Upper lobe of right lung (tissue), 1 donor: ENCODE measurements at regions not wholly inside any gene's neighbourhood (a gene's known extent, or its start where the extent isn't known, plus 50 kb on each side); places are given as distances from the start of the nearest gene placed in this dataset.

ENCODE experiments used
- ATAC-seq: fragments of 200-7000 bp; cut with Tn5 transposase; one replicate; pipeline ENCODE4 v1.9.1; 2020; ENCODE audit warnings: mild to moderate bottlenecking, moderate library complexity
- DNase-seq: peaks from one replicate; pipeline ENCODE4 v3.0.0-alpha.2; 2020
- H3K27ac ChIP-seq: fragments of 200-600 bp; one replicate; pipeline ENCODE4 v1.8.0; 2022
- H3K27me3 ChIP-seq: fragments of 200-600 bp; one replicate; pipeline ENCODE4 v1.8.0; 2022; ENCODE audit warnings: mild to moderate bottlenecking
- H3K36me3 ChIP-seq: fragments of 200-600 bp; one replicate; pipeline ENCODE4 v1.8.0; 2022
- H3K4me1 ChIP-seq: fragments of 200-600 bp; one replicate; pipeline ENCODE4 v1.8.0; 2022
- H3K4me3 ChIP-seq: fragments of 200-600 bp; one replicate; pipeline ENCODE4 v1.8.0; 2022; ENCODE audit warnings: mild to moderate bottlenecking
- H3K9me3 ChIP-seq: fragments of 200-600 bp; one replicate; pipeline ENCODE4 v1.8.0; 2022
- CTCF ChIP-seq: fragments of 200-600 bp; IDR thresholded peaks from one replicate; pipeline ENCODE4 v1.8.0; 2022; ENCODE audit warnings: antibody characterized with exemption
- intact Hi-C: fragments of 100-400 bp; cut with DNase I; formaldehyde crosslinking; loops from one replicate; pipeline ENCODE4 v1.11.0; 2022
- donor health status: DM: no; HTN: yes; CAD: no; lungs with severe emphysema.

GRCh38 chr6:126718600-126719327 lies 378.8 kb downstream of the CENPW start:
- Histone ChIP-seq H3K36me3 (no peaks in the 10 kb centered on the region), H3K27ac (no peak overlapping the region), H3K9me3 (no peaks in the 10 kb centered on the region), H3K27me3 (no peaks in the 10 kb centered on the region), H3K4me1 (no peaks in the 10 kb centered on the region), H3K4me3 (no peak overlapping the region)
- DNase-seq (no peak), ATAC-seq (no peak)
- no peak for TF ChIP-seq CTCF
- intact Hi-C loops = no loop called here

DNA sequence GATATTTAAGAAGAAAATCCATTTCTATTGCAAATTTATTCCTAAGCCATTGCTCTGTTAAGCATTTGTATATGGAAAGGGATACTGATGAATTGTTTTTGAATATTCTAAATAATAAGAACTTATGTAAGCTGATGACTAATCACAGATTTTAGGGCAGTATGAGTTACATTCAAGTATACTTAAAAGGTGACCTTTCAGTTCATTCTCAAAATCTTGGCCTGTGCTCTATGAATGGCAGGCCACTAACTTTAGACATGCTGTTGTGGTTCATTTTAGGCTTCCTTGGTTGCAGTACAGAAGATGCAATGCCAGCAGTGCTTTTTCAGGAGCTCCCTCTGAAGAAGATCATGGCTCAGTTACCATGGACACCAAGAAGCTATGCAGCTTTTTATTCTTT lies 380.4 kb downstream of the CENPW start:
- H3K27me3 ChIP-seq = no peaks in the 10 kb centered on the region
- ATAC-seq (no peak), DNase-seq (no peak)
- no peaks in the 10 kb centered on the region for H3K9me3 ChIP-seq
- TF ChIP-seq CTCF = no peak
- no peaks in the 10 kb centered on the region for H3K36me3 ChIP-seq
- H3K4me1 ChIP-seq = no peaks in the 10 kb centered on the region
- no peak overlapping the region for H3K27ac ChIP-seq
- intact Hi-C loops = no loop called here
- H3K4me3 ChIP-seq = no peak overlapping the region

- Histone ChIP-seq H3K4me3 (no peak overlapping the region), H3K4me1 (no peaks in the 10 kb centered on the region), H3K36me3 (no peaks in the 10 kb centered on the region), H3K9me3 (no peaks in the 10 kb centered on the region), H3K27me3 (no peaks in the 10 kb centered on the region), H3K27ac (no peak overlapping the region)
- DNase-seq = no peak
- no peak for TF ChIP-seq CTCF
- intact Hi-C loops = no loop called here
- no peak for ATAC-seq
Measured at GRCh38 chr6:126721581-126722160, 381.8 kb downstream of the CENPW start.

DNA sequence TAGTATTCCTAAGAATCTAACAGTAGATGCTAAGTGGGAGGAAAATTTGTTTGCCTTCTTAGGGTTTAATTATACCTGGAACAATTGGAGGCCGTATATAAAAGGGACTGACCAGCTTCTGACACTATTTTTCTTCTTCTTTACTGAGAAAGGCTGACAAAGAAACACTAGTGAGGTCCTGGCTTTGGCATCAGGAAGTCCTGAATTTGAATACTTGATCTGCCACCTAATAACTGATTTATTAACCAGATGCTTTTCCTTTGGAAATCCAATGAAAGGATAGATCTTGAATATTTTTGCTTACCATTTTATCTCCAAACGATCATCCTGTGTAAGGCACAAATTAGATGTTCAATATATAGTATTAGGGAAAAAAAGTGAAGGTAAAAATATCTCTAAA lies 382.5 kb downstream of the CENPW start:
- Histone ChIP-seq H3K36me3 (no peaks in the 10 kb centered on the region), H3K4me3 (no peak overlapping the region), H3K4me1 (no peaks in the 10 kb centered on the region), H3K27me3 (no peaks in the 10 kb centered on the region), H3K27ac (no peak overlapping the region), H3K9me3 (no peaks in the 10 kb centered on the region)
- ATAC-seq (no peak), DNase-seq (no peak)
- intact Hi-C loops = no loop called here
- TF ChIP-seq CTCF = no peak

DNA sequence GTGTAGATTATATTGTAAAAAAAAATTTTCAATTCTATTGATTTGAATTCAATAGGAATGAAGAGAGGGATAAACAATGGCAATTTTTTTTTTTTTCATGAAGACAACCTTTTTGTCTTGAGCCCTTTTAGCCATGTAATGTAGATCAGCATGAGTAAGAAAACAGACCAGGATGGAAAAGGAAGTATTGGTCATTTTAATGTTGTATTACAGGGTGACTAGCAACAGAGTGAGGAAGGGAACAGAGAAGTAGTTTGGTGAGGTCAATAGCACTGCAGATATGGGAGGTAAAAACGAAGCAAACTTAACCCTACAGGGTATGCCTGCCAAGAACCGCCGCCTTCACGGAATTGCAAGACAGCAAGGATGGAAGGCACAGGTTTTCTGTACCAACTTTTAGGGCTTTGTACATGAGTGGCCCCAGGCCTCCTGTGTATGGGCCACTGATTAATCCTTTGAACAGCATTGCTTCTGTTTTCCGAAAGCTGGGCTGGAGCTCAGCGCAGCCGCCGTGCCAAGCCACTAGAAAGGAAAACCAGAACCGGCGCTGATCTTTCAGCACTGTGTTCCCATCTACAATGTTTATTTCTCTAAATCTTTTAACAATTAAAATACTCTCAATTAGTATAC lies 383.7 kb downstream of the CENPW start:
- intact Hi-C loops = no loop called here
- no peaks in the 10 kb centered on the region for H3K27me3 ChIP-seq
- no peaks in the 10 kb centered on the region for H3K9me3 ChIP-seq
- TF ChIP-seq CTCF = no peak
- H3K4me1 ChIP-seq = no peaks in the 10 kb centered on the region
- no peaks in the 10 kb centered on the region for H3K36me3 ChIP-seq
- no peak for DNase-seq
- H3K4me3 ChIP-seq = no peak overlapping the region
- no peak overlapping the region for H3K27ac ChIP-seq
- no peak for ATAC-seq
